Stimulated activated CD8-positive, alpha-beta memory T cell treated with anti-CD3 and anti-CD28 coated beads, Interleukin-2, amount 100 ng/mL, for 48 hours (primary cell): ENCODE measurements at regions not wholly inside any gene's neighbourhood (a gene's known extent, or its start where the extent isn't known, plus 50 kb on each side); places are given as distances from the start of the nearest gene placed in this dataset.
"Not testable (repeated sequence)": the region's sequence is repeated elsewhere in the genome, so short reads cannot be mapped to it uniquely, and the experiment has no call there.

Experiments used
- DNase-seq, 2 donors: peaks; one replicate each; pipeline ENCODE4 v3.0.0-alpha.2; 2020; ENCODE audit warnings: low read depth in 2 of 2

DNA sequence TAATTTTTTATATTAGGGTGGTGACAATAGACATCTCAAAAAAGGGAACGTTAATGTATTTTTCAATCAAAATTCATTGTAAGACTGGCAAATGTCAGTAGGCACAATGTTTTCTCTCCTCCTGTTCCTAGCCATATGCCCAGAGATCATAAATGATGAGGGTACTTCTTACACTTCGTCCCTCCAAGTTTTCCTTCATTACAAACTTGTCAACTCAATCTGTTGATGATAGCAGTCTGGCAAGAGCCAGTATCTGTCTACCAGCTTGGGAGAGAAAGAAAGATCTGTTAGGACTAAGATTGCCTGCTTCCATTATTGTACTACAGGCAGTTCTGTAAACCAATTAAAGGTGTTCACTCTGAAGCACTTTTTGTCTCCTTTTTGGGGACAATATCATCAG lies 130.9 kb upstream of the DAAM1 start:
- DNase-seq: no peak

DNA sequence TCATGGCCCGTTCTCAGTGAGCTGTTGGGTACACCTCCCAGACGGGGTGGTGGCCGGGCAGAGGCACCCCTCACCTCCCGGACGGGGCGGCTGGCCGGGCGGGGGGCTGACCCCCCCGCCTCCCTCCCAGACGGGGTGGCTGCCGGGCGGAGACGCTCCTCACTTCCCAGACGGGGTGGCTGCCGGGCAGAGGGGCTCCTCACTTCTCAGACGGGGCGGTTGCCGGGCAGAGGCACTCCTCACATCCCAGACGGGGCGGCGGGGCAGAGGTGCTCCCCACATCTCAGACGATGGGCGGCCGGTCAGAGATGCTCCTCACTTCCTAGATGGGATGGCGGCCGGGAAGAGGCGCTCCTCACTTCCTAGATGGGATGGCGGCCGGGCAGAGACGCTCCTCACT lies 129.7 kb upstream of the DAAM1 start:
- not testable (repeated sequence) for DNase-seq

DNA sequence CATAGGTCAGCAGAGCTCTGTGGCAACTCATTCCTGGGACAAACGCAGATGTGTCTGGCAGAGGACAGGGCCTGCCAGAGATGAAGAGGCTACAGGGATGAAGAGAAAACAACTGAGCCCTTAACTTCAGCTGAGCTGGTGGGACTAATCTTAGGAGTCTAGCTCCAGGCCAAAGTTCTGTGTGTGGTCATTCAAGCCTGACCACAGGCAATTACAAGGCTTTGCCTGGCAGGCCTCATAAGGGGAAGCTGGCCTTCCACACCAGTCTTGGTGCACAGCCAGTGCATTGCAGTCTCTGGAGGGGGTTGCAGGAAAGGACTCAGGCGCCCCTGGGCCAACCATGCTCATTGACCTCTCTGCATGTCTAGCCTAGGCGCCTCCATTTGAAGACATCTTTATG lies 127.6 kb upstream of the DAAM1 start:
- no peak for DNase-seq

DNA sequence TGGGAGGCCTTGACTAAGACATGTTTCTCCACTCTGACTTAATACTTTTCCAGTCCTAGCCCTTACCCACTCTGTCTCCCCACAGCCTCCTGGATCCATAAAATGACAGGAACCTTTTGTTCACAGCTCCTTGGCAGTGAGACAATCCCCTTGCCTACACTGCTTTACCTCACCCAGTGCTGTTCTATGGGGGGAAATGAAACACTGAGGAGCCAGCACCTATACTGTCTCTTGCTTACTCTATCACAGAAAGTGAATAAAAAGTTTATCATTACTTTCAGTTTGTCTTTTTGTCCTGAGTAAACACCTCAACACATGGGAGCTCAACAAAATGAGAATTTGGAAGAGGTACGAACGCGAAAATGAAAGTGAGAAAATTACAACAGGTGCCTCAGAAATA lies 127.2 kb upstream of the DAAM1 start:
- no peak for DNase-seq

DNA sequence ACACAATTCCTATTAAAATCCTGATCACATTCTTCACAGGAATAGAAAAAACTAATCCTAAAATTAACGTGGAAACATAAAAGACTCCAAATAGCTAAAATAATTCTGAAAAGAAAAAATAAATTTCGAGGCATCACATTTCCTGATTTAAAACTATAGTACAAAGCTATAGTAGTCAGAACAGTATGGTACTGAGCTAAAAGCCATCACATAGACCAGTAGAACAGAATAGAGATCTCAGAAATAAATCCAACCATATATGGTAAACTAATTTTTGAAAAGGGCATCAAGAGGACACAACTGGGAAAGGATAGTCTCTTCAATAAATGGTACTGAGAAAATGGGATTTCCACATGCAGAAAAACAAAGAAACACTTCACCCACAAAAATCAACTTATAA lies 125.2 kb upstream of the DAAM1 start:
- no peak for DNase-seq

DNA sequence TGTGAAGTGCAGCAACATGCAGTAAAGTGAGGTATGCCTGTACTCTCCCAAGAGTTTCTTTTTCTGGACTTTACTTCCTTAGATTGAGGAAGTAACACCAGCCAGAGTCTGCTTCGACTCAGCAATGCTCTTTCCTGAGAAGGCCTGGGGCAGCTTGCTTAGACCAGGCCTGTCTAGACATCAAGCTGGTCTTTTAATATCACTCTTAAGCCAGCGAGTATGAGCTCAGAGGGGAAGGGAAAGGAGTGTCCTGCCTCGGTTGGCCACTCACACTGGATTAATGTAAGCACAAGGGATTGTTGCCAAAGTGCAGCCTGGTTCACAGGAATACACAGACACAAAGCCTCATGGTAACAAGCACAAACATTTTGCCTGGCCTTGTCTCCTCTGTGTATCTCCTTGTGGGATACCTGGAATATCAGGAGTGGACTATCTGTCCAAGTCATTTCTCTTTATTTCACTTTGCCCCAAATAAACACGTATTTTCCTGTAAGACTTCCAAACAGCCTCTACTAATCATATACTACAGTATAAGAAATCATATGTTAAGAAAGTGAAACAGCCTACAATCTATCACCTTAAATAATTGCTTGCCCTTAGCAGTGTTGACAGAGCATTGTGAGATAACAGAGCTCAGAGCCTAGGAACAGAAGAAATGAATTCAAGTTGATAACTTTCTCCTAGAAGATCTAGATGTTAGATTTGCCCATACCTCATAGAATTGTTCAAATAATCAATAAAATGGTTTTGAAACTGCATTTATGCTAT lies 121.2 kb upstream of the DAAM1 start:
- DNase-seq: no peak

DNA sequence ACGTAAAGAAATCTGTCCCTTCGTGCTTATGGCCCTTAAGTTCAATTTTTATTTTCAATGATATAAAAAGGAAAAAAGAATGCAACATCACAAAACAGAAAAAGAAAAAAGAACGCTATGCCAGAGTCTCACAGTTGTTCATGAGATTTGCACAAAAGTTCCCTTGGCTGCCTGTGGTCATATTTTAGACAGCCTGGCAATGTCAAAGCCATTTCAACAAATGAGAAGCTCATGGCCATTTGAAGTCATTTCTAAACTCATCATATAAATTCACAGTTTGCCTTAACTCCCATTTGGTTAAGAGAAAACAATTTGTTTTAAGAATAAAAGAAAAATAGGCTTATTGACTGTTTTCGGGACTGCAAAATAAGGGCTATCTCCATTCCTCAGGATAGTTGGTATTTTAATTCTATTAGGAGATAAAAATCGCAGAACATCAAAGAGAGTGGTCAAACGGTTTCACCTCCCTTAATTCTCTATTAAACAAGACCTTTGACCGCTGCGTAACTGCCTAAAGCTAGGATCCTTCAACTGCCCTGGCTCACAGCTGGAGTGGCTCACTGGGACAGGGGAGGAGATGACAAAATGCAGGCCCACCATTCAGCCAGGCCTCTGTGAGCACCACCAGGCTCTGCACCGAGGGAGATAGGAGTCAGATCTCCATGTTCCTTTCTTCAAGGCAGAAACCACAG lies 119.2 kb upstream of the DAAM1 start:
- no peak for DNase-seq

DNA sequence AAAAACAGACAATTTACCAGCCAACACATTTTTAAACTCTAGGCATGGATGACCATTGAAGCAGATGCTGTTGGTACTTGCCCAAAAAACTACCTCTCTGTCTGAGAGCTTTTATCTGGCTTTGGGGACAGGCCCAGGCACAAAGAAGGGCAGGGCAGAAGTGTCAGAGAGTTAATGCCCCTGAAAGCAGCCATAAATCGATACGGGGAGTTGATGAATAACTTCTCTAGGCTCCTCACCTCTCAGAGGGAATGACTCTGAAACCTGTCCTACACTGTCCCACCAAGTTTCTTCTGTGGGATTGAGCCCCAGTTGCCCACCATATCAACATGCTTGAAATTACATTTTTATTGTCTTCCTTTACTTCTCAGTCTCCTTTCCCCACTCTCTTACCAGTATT lies 113.0 kb upstream of the DAAM1 start:
- DNase-seq: no peak

DNA sequence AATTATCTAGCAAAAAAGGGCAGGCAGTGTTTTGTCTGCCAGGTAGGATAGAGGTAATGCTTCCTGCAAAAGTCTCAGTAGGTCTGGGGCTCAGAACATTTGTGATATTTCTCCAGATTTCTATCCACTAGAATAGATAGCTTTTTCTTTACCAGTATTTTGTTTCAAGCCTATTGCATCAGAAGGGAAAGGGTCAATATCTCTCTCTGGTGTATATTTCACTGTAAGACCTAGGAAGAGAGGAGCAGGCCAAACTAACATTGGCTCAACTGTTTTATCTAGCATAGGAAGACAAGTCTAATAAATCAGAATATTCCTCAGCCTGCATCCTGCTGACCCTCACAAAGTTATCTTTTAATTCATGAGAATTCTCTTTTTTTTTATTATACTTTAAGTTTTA lies 106.7 kb upstream of the DAAM1 start:
- no peak for DNase-seq

DNA sequence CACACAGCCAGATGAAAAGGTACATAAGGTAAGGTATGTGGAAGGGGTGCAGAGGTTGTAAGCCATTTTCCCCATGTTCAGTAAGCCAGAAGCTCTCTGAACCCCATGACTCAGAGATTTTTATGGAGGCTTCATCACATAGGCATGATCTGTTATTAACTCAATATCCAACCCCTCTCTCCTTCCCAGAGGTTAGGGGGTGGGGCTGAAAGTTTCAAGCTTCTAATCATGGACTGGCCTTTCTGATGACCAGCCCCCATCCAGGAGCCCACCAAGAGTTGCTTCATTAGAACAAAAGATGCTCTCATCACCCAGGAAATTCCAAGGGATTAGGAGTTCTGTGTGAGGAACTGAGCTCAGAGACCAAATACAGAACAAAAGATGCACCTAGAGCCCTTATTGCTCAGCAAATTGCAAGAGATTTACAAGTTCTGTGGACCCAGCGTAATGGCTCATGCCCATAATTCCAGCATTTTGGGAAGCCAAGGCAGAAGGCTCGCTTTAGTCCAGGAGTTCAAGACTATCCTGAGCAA lies 103.2 kb upstream of the DAAM1 start:
- DNase-seq: no peak

DNA sequence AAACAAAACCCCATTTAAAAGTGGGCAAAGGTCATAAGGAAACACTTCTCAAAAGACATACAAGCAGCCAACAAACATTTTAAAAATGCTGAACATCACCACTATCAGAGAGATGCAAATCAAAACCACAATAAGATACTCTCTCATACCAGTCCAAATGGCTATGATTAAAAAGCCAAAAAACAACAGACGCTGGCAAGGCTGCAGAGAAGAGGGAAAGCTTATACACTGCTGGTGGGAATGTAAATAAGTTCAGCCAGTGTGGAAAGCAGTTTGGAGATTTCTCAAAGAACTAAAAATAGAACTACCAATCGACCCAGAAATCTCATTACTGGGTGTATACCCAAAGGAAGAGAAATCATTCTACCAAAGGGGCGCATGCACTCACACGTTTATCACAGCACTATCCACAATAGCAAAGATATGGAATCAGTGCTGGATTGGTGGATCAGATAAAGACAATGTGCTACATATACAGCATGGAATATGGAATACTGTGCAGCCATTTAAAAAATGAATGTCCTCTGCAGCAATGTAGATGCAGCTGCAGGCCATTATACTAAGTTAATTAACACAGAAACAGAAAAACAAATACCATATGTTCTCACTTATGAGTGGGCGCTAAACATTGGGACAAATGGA lies 102.1 kb upstream of the DAAM1 start:
- no peak for DNase-seq

DNA sequence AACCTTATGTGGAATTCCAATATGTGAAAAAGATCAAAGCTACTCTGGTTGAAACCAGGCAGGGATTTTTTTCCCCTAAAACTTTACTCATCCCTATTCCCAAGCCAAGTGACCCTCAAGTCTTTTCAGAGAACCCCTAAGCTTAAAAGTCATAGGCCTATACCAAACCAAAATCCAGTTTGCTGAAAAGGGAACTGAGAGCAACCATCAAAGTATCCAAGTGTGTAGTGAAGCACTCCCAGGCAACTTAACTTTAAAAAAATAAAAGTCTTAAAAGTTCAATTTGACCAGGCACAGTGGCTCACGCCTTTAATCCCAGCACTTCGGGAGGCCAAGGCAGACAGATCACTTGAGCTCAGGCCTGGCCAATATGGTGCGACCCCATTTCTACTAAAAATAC lies 101.2 kb upstream of the DAAM1 start:
- no peak for DNase-seq

DNA sequence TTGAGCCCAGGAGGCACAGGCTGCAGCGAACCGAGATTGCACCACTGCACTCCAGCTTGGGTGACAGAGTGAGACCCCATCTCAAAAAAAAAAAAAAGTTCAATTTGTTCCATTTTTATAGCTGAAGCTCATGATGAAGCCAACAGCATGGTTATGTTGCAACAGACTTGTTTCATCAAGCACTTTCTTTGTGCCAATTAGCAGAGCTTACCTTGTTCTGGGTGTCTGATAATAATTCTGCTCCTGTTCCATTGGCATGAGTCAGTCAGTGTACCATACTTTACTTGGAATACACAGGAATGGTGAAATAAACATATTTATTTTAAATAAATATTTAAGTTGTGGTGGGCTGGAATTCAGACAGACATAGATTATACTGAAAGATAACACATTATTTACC lies 100.8 kb upstream of the DAAM1 start:
- no peak for DNase-seq

DNA sequence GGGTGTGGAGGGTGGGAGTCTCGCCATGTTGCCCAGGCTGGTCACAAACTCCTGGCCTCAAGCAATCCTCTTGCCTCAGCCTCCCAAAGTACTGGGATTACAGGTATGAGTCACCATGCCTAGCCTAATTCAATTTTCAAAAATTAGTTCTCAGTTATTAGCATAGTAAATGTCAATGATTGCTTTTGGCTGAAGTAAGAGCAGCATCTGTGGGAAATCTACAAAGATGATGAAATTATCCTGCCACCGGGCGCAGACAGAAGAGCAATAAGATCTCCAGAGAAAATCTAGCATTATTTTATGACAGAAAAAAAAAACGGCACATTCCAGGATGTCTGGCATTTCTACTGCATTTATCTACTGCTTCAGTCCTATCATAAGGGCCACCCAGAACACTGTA lies 97.9 kb upstream of the DAAM1 start:
- DNase-seq: no peak

DNA sequence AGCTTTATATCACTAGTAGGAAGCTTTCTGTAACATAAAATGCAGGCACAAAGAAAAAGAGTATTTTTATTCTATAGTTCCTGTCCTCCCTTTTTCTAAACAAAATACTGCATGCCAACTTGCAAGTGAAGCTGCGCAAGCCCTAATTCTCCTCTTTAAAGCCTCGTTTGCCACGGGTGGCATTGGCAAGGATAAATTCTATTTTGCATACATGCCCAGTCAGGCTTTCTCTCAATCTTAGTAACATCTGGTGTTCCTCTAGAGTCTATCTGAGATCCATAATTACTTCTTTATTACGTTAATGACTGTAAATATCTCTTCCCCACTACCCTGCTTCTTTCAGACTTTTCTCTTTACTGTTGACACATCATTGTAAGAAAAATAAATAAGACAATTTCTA lies 97.1 kb upstream of the DAAM1 start:
- DNase-seq: no peak

DNA sequence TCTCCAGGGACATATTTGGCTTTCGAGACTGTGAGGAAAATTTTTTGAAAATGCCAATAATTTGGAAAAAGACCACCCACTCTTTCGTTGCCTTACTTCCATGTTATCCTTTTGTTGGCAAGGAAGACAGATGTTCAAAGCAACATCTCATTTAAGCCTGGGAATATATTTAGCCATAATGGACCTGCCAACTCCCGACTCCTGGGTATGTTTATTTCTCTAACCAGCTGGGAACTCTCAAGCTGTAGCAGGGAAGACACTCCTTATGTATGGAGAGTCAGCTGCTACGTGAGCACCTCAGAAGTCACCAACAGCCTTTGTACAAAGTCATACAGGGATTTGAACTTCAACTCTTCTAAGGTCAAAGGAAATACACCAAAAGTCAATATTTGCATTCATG lies 96.5 kb upstream of the DAAM1 start:
- DNase-seq: no peak

DNA sequence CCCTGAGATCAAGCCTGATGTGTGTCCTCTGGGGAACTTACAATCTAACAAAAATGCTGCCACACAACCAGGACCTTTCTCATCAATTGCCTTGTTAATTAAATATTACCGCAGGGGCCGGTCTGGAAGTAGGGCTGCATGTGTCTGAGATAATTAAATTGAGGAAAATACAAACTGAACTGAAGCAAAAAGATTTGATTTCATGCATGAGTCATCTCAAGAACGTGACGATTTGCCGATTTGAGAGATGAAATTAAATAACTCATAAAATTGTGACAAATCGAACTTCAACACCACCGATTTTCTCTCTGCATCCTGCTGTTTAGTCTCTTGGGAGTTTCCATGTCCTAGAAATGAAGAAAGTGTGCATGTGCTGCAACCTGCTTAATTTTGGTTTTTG lies 94.6 kb upstream of the DAAM1 start:
- DNase-seq: no peak

DNA sequence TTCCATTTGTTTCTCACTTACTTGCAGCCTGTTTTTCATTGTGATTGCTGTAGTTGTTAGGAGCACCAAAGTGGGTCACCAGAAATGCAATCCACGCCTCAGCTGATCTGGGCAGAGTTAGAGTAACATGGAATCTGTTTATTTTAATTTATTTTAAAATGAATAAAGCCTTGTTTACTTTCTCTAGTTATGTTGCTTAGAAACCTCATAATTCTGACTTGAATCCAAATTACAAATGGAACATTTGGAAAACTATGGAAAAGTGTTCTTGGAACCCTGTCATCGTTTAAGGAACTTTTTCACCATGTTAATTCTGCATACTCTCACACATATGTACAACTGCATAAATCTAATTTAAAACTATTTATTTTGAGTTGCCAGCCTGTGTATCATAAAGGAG lies 92.2 kb upstream of the DAAM1 start:
- no peak for DNase-seq

DNA sequence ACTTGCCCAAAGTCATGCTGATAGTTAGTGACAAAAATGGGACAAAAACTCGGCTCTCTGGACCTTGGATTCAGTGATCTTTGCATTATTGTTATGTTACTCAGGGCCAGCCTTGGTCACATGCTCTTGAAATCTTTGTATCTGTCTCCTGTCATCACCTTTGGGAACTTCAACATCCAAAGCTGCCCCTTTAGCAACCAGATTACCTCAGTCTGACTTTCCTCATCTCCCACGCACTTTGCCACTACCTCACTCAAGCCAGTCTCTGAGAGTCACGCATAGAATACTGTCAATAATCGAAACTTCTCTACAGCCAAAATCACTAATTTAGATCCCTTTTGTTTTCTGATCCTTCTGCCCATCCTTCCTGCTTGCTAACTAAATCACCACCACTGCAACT lies 90.8 kb upstream of the DAAM1 start:
- DNase-seq: no peak

DNA sequence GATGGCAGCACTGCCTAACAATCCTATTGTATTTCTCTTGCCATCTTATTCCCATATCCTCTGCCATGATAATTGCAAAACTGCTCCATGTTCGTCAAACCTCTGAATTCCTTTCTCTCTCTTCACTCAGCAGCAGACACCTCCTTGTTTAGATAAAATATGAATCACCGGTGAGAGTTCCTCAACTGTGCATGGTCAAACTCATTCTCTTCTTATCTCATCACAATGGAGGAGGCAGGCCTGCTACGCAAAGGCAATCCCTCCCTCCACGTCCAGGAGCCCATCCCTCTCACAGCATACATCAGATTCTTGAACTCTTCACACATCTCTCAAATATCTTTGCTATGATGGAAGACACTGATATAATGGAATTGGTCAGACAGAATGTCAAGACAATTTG lies 90.1 kb upstream of the DAAM1 start:
- no peak for DNase-seq

DNA sequence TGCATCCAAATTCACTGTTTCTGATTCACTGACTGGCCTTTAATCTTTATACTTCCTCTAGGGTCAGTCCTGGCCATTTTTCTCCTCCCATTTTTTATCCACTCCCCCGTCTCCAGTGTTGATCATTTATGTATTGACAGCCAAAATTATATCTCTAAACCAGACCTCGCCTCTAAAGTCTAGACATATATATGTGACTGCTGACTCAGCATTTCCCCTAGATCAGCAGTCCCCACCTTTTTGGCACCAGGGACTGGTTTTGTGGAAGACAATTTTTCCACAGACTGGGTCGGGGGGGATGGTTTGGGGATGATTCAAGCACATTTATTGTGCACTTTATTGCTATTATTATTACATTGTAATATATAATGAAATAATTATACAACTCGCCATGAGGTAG lies 88.3 kb upstream of the DAAM1 start:
- no peak for DNase-seq

DNA sequence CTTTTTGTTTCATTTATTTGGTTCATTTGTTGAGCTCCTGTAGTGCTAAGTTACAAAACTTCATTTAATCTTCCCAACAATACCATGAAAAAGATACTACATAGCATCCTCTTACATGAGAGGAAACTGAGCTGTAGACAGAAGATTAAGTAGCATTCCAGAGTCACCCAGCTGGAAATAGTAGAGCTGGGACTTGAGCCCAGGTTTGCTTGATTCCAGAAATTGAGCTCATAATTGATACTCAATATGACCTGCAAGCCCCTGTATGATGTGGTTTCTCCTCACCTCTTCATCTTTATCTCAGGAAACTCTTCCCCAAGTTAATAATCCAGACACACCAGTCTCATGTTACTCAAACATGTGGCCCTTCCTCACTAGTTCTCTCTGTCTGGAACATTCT lies 87.0 kb upstream of the DAAM1 start:
- no peak for DNase-seq

DNA sequence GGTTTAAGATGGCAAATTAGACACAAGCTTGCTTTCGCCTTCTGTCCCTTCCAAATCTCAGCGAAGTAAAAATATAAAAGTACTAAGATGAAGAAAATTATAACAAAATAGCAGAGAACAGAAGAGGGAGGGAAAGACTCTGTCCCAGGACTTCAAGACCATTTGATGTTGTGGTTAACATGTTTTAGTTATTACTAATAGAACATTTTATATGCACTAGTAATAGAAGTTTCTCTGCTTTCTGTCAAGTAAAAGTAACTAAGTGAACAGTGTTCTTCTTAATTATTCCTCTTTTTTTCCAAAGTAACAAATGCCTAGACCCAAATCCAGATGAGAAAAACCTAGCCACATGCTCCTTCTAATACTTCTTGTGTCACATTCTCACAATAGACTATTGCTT lies 85.1 kb upstream of the DAAM1 start:
- no peak for DNase-seq
